ENCODE measurements at regions not wholly inside any gene's neighbourhood (a gene's known extent, or its start where the extent isn't known, plus 50 kb on each side); places are given as distances from the start of the nearest gene placed in this dataset.
A peak's percentile ranks its signal among the peaks of the same experiment; 100 is the strongest.

GRCh38 chr12:58298803-58299202 is 357.4 kb downstream of the ATP23 start:
- H3K4me3 ChIP-seq: no peak overlapping the region
- 34 to 39% (median 39%) methylated on average over 5 of the region's 5 CpGs for WGBS, 3 donors
- ATAC-seq: peak in 2 of 4 donors; percentile 13 to 59

GRCh38 chr12:58299371-58299770 is 358.0 kb downstream of the ATP23 start:
- Histone ChIP-seq H3K36me3 (ENCODE audit: insufficient read depth in 1 of 2, low read depth in 1 of 2) (no peaks in the 10 kb centered on the region), H3K4me1 (peaks cover 10% of the 10 kb centered on the region), H3K27ac (no peak overlapping the region), H3K9me3 (no peaks in the 10 kb centered on the region), H3K4me3 (no peak overlapping the region), H3K27me3 (ENCODE audit: insufficient read depth in 3 of 3, low read length in 2 of 3) (no peaks in the 10 kb centered on the region)
- no peak for DNase-seq
- no peak for TF ChIP-seq CTCF (IDR thresholded peaks at IDR 0.05)
- ATAC-seq: no peak
- intact Hi-C loops (cut with DNase I): no loop called here

More at GRCh38 chr12:58298803-58299202, 357.4 kb downstream of the ATP23 start:
- Histone ChIP-seq H3K27me3 (ENCODE audit: insufficient read depth in 3 of 3, low read length in 2 of 3) (no peaks in the 10 kb centered on the region), H3K27ac (no peak overlapping the region), H3K9me3 (no peaks in the 10 kb centered on the region), H3K36me3 (ENCODE audit: insufficient read depth in 1 of 2, low read depth in 1 of 2) (no peaks in the 10 kb centered on the region), H3K4me1 (peaks cover 10% of the 10 kb centered on the region)
- intact Hi-C loops (cut with DNase I): no loop called here
- no peak for DNase-seq
- TF ChIP-seq CTCF (IDR thresholded peaks at IDR 0.05): no peak

- ATAC-seq: no peak
- intact Hi-C loops (cut with DNase I): no loop called here
- Histone ChIP-seq H3K27ac (no peak overlapping the region), H3K27me3 (ENCODE audit: insufficient read depth in 3 of 3, low read length in 2 of 3) (no peaks in the 10 kb centered on the region), H3K9me3 (no peaks in the 10 kb centered on the region), H3K4me3 (no peak overlapping the region), H3K36me3 (ENCODE audit: insufficient read depth in 1 of 2, low read depth in 1 of 2) (no peaks in the 10 kb centered on the region), H3K4me1 (peaks cover 10% of the 10 kb centered on the region)
- no peak for DNase-seq
- WGBS, 3 donors: 76 to 77% (median 76%) methylated on average over 8 of the region's 8 CpGs
- no peak for TF ChIP-seq CTCF (IDR thresholded peaks at IDR 0.05)
These were observed 359.8 kb downstream of the ATP23 start for GRCh38 chr12:58301038-58301729.

GRCh38 chr12:58301730-58302122 is 360.4 kb downstream of the ATP23 start:
- H3K4me3 ChIP-seq: no peak overlapping the region
- no peaks in the 10 kb centered on the region for H3K9me3 ChIP-seq
- no peaks in the 10 kb centered on the region for H3K36me3 ChIP-seq (ENCODE audit: insufficient read depth in 1 of 2, low read depth in 1 of 2)
- ATAC-seq (no peak), DNase-seq (no peak)
- no peaks in the 10 kb centered on the region for H3K27me3 ChIP-seq (ENCODE audit: insufficient read depth in 3 of 3, low read length in 2 of 3)
- no peak overlapping the region for H3K27ac ChIP-seq
- H3K4me1 ChIP-seq: peaks cover 10% of the 10 kb centered on the region
- intact Hi-C loops (cut with DNase I): no loop called here
- 67 to 88% (median 75%) methylated on average over 4 of the region's 4 CpGs for WGBS, 3 donors
- TF ChIP-seq CTCF (IDR thresholded peaks at IDR 0.05): no peak

GRCh38 chr12:58302487-58303011 is 361.2 kb downstream of the ATP23 start:
- no peak overlapping the region for H3K27ac ChIP-seq
- DNase-seq (no peak), ATAC-seq (no peak)
- no peaks in the 10 kb centered on the region for H3K9me3 ChIP-seq
- no peaks in the 10 kb centered on the region for H3K36me3 ChIP-seq (ENCODE audit: insufficient read depth in 1 of 2, low read depth in 1 of 2)
- WGBS, 3 donors: 78 to 94% (median 85%) methylated on average over 1 of the region's 1 CpG
- intact Hi-C loops (cut with DNase I): no loop called here
- H3K4me1 ChIP-seq: peaks cover 10% of the 10 kb centered on the region
- no peak overlapping the region for H3K4me3 ChIP-seq
- no peaks in the 10 kb centered on the region for H3K27me3 ChIP-seq (ENCODE audit: insufficient read depth in 3 of 3, low read length in 2 of 3)
- TF ChIP-seq CTCF (IDR thresholded peaks at IDR 0.05): no peak
